ENCODE measurements at regions not wholly inside any gene's neighbourhood (a gene's known extent, or its start where the extent isn't known, plus 50 kb on each side); places are given as distances from the start of the nearest gene placed in this dataset.

DNA sequence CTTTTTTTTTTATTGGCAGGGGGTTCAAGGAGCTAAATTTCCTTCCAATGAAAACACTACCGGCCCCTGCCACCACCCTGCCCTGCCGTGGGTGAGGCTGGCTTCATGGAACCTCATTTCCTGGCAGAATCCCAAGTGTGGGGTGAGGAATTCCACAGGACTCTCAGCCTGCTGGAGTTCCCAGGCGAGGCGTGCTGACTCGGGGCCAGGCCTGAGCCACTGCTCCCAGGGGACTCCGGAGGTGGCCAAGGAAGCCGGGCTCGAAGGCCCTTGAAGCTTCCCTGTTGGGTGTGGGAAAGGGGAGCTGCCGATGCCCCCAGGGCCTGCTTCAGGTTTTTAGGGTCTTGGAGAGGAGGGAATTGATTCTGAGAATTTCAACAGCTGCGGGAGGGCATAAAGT is 95.3 kb upstream of the ACTRT2 start:
- Histone ChIP-seq H3K4me1 (ENCODE audit: control insufficient read depth, low read length) (no peaks in the 10 kb centered on the region), H3K36me3 (ENCODE audit: control insufficient read depth, low read length) (no peaks in the 10 kb centered on the region), H3K27ac (ENCODE audit: low read depth, low read length) (no peak overlapping the region), H3K4me2 (ENCODE audit: low read length) (no peak overlapping the region), H3K9me2 (replicated peaks; ENCODE audit: control insufficient read depth, low read length) (no peaks in the 10 kb centered on the region), H3K4me3 (ENCODE audit: low read length) (no peak overlapping the region), H3K79me2 (ENCODE audit: control insufficient read depth, low read length) (no peaks in the 10 kb centered on the region), H3K27me3 (ENCODE audit: control insufficient read depth, low read length) (no peaks in the 10 kb centered on the region), H3F3A (ENCODE audit: control insufficient read depth, insufficient read depth) (no peaks in the 10 kb centered on the region), H4K20me1 (ENCODE audit: control insufficient read depth, insufficient read depth, low read depth, low read length) (no peaks in the 10 kb centered on the region), H3K9me3 (ENCODE audit: control insufficient read depth, insufficient read depth, low read length) (no peaks in the 10 kb centered on the region)
- no peak for TF ChIP-seq EZH2phosphoT487 (IDR thresholded peaks at IDR 0.05; ENCODE audit: borderline replicate concordance, low read length)
- TF ChIP-seq, protein P1, sequence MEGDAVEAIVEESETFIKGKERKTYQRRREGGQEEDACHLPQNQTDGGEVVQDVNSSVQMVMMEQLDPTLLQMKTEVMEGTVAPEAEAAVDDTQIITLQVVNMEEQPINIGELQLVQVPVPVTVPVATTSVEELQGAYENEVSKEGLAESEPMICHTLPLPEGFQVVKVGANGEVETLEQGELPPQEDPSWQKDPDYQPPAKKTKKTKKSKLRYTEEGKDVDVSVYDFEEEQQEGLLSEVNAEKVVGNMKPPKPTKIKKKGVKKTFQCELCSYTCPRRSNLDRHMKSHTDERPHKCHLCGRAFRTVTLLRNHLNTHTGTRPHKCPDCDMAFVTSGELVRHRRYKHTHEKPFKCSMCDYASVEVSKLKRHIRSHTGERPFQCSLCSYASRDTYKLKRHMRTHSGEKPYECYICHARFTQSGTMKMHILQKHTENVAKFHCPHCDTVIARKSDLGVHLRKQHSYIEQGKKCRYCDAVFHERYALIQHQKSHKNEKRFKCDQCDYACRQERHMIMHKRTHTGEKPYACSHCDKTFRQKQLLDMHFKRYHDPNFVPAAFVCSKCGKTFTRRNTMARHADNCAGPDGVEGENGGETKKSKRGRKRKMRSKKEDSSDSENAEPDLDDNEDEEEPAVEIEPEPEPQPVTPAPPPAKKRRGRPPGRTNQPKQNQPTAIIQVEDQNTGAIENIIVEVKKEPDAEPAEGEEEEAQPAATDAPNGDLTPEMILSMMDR (IDR thresholded peaks at IDR 0.05; ENCODE audit: low read depth, low read length, poor library complexity, severe bottlenecking), result no peak

DNA sequence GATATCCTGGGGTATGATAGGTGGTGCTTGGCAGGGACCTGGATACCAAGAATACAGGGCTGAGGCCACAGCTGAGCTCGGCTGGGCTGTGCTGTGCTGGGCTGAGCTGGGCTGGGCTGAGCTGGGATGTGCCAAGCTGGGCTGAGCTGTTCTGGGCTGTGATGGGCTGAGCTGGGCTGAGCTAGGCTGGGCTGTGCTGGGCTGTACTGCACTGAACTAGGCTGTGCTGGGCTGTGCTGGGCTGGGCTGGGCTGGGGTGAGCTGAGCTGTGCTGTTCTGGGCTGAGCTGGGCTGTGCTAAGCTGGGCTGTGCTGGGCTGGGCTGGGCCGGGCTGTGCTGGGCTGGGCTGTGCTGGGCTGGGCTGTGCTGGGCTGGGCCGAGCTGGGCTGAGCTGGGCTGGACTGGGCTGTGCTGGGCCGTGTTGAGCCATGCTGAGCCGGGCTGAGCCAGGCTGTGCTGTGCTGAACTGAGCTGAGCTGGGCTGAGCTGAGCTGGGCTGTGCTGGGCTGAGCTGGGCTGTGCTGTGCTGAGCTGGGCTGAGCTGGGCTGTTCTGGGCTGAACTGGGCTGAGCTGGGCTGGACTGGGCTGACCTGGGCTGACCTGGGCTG is 94.7 kb upstream of the ACTRT2 start:
- H3K4me3 ChIP-seq (ENCODE audit: low read length), result no peak overlapping the region
- H3K4me1 ChIP-seq (ENCODE audit: control insufficient read depth, low read length), result no peaks in the 10 kb centered on the region
- H3K27ac ChIP-seq (ENCODE audit: low read depth, low read length), result no peak overlapping the region
- no peaks in the 10 kb centered on the region for H3K9me2 ChIP-seq (replicated peaks; ENCODE audit: control insufficient read depth, low read length)
- no peaks in the 10 kb centered on the region for H3K79me2 ChIP-seq (ENCODE audit: control insufficient read depth, low read length)
- H3K9me3 ChIP-seq (ENCODE audit: control insufficient read depth, insufficient read depth, low read length), result no peaks in the 10 kb centered on the region
- no peak overlapping the region for H3K4me2 ChIP-seq (ENCODE audit: low read length)
- H3F3A ChIP-seq (ENCODE audit: control insufficient read depth, insufficient read depth), result no peaks in the 10 kb centered on the region
- TF ChIP-seq EZH2phosphoT487 (IDR thresholded peaks at IDR 0.05; ENCODE audit: borderline replicate concordance, low read length), result no peak
- TF ChIP-seq, protein P1 (IDR thresholded peaks at IDR 0.05; ENCODE audit: low read depth, low read length, poor library complexity, severe bottlenecking), result no peak
- H4K20me1 ChIP-seq (ENCODE audit: control insufficient read depth, insufficient read depth, low read depth, low read length), result no peaks in the 10 kb centered on the region
- no peaks in the 10 kb centered on the region for H3K27me3 ChIP-seq (ENCODE audit: control insufficient read depth, low read length)
- H3K36me3 ChIP-seq (ENCODE audit: control insufficient read depth, low read length), result no peaks in the 10 kb centered on the region

DNA sequence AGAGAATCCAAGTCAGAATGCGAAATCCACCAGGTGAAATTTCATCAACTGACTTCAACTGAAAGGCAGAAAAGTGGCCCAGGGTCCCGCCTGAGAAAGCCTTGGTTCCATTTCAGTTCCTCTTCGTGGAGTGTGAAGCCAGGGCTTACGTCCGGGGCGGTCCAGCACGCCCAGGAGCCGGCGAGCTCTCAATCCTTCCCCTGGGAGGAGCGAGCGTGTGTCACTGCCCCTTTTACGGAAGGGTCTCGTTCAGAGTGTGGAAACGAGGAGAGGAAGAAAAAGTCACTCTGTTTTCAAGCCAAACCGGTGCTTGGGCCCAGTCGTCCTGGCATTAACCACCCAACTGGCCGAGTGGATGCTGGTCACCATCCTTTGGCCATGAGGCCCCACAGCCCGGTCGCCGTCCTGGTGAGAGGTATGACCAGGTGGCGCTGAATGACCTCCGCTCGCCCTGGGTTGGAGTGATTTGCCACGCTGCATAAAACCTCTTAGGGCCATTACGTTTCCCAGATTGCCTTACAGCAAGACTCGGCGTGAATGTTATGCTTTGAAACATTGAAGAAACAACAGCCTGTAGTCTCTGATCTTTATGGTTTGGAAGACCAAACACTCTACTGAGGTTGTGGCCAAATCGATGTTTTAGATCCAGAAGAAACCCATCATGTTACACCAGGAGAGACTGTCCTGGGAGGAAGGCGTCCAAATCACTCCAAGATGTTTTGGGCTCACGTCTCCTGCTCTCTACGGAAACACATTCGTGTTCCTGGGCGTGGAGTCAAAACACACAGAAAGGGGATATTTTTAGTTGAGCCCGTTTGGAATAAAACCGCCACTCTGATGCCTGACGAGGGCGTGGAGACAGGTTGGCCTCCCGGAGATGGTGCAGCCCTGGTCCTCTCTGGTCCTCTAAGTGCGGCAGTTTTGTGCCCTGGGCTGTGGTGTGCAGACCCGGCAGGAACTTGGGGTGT is 93.6 kb upstream of the ACTRT2 start:
- no peak overlapping the region for H3K4me2 ChIP-seq (ENCODE audit: low read length)
- no peak overlapping the region for H3K27ac ChIP-seq (ENCODE audit: low read depth, low read length)
- no peak overlapping the region for H3K4me3 ChIP-seq (ENCODE audit: low read length)
- no peaks in the 10 kb centered on the region for H3K36me3 ChIP-seq (ENCODE audit: control insufficient read depth, low read length)
- H3K9me3 ChIP-seq (ENCODE audit: control insufficient read depth, insufficient read depth, low read length), result no peaks in the 10 kb centered on the region
- no peaks in the 10 kb centered on the region for H3F3A ChIP-seq (ENCODE audit: control insufficient read depth, insufficient read depth)
- H4K20me1 ChIP-seq (ENCODE audit: control insufficient read depth, insufficient read depth, low read depth, low read length), result no peaks in the 10 kb centered on the region
- no peaks in the 10 kb centered on the region for H3K79me2 ChIP-seq (ENCODE audit: control insufficient read depth, low read length)
- no peaks in the 10 kb centered on the region for H3K4me1 ChIP-seq (ENCODE audit: control insufficient read depth, low read length)
- no peaks in the 10 kb centered on the region for H3K27me3 ChIP-seq (ENCODE audit: control insufficient read depth, low read length)
- H3K9me2 ChIP-seq (replicated peaks; ENCODE audit: control insufficient read depth, low read length), result no peaks in the 10 kb centered on the region
- TF ChIP-seq, protein P1 (IDR thresholded peaks at IDR 0.05; ENCODE audit: low read depth, low read length, poor library complexity, severe bottlenecking), result no peak
- no peak for TF ChIP-seq EZH2phosphoT487 (IDR thresholded peaks at IDR 0.05; ENCODE audit: borderline replicate concordance, low read length)

Data from DOHH2 (cell line).